Mesendoderm (in vitro differentiated cells): ENCODE measurements at regions not wholly inside any gene's neighbourhood (a gene's known extent, or its start where the extent isn't known, plus 50 kb on each side); places are given as distances from the start of the nearest gene placed in this dataset.

Source experiments
- DNase-seq: peaks from one replicate; pipeline ENCODE4 v3.0.0; 2013
- H2AK5ac ChIP-seq: 2 replicates; pipeline ENCODE4 v1.6.1; 2013; ENCODE audit warnings: low read length, inconsistent platforms
- H2BK120ac ChIP-seq: 2 replicates; pipeline ENCODE4 v1.6.1; 2013; ENCODE audit warnings: low read depth, mild to moderate bottlenecking, low read length, moderate library complexity, mixed read lengths
- H2BK15ac ChIP-seq: replicated peaks from 2 replicates; pipeline ENCODE4 v1.6.1; 2013; ENCODE audit warnings: low read depth, mild to moderate bottlenecking, moderate library complexity
- H2BK5ac ChIP-seq: 2 replicates; pipeline ENCODE4 v1.6.1; 2013; ENCODE audit warnings: low read length, inconsistent platforms
- H3K18ac ChIP-seq: 2 replicates; pipeline ENCODE4 v1.6.1; 2013; ENCODE audit warnings: mild to moderate bottlenecking, low read length, mixed read lengths
- H3K23ac ChIP-seq: one replicate; pipeline ENCODE4 v1.6.1; 2013; ENCODE audit warnings: low read length
- H3K27ac ChIP-seq: 2 replicates; pipeline ENCODE4 v1.5.1; 2013; ENCODE audit warnings: low read depth, mild to moderate bottlenecking, inconsistent platforms, low read length, moderate library complexity
- H3K27me3 ChIP-seq: 2 replicates; pipeline ENCODE4 v1.6.1; 2013; ENCODE audit warnings: low read length, control low read depth, mild to moderate bottlenecking, inconsistent platforms; ENCODE audit not compliant: insufficient read depth, poor library complexity
- H3K36me3 ChIP-seq: 2 replicates; pipeline ENCODE4 v1.6.1; 2013; ENCODE audit warnings: low read length, inconsistent platforms; ENCODE audit not compliant: control insufficient read depth, insufficient read depth
- H3K4ac ChIP-seq: one replicate; pipeline ENCODE4 v1.6.1; 2013; ENCODE audit warnings: low read depth, mild to moderate bottlenecking, low read length, moderate library complexity
- H3K4me1 ChIP-seq: 2 replicates; pipeline ENCODE4 v1.6.1; 2013; ENCODE audit warnings: low read depth, low read length, inconsistent platforms; ENCODE audit not compliant: control insufficient read depth
- H3K4me2 ChIP-seq: 2 replicates; pipeline ENCODE4 v1.6.1; 2013; ENCODE audit warnings: low read length
- H3K4me3 ChIP-seq: 2 replicates; pipeline ENCODE4 v1.5.1; 2013; ENCODE audit warnings: mild to moderate bottlenecking, low read length
- H3K56ac ChIP-seq: one replicate; pipeline ENCODE4 v1.6.1; 2013; ENCODE audit warnings: low read length
- H3K79me1 ChIP-seq: 2 replicates; pipeline ENCODE4 v1.6.1; 2013; ENCODE audit warnings: low read length, inconsistent platforms
- H3K79me2 ChIP-seq: 2 replicates; pipeline ENCODE4 v1.6.1; 2013; ENCODE audit warnings: mild to moderate bottlenecking, low read length; ENCODE audit not compliant: control insufficient read depth, insufficient read depth
- H3K9ac ChIP-seq: 2 replicates; pipeline ENCODE4 v1.6.1; 2013; ENCODE audit warnings: low read length, inconsistent platforms
- H4K5ac ChIP-seq: one replicate; pipeline ENCODE4 v1.6.1; 2013; ENCODE audit warnings: low read length
- H4K8ac ChIP-seq: one replicate; pipeline ENCODE4 v1.6.1; 2013; ENCODE audit warnings: low read depth, mild to moderate bottlenecking, control low read depth, low read length, moderate library complexity
- WGBS: extraction: QIAGEN DNeasy Blood & Tissue Kit; methylation state at CpG from one replicate; pipeline ENCODE4 v1.1.7; 2013; ENCODE audit warnings: low lambda C conversion rate, missing lambda C conversion rate; ENCODE audit not compliant: insufficient coverage; ENCODE audit errors: extremely low coverage; 5-methylcytosine and 5-hydroxymethylcytosine counted together

DNA sequence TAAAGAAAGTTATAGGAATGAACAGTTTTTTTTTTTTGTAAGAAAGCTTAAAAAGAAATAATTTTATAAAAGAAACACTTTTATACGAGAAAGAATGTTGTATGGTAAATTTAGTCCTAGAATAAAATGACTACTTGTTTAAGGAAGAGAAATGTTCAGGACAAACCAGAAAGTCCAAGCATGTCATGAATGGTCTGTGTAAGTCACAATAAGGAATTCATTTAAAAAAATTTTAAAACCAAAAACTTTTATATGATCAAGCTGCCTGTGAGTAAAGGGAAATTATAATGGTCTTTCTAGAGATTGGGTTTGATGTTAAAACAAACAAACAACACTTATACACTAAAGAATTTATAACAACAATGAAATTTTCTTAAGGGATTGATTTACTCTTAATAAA, 858.9 kb upstream of the PCDH7 start:
- Histone ChIP-seq H3K56ac (no peak overlapping the region), H3K27ac (no peak overlapping the region), H3K4me2 (no peak overlapping the region), H3K27me3 (no peaks in the 10 kb centered on the region), H2AK5ac (no peak overlapping the region), H4K8ac (no peak overlapping the region), H3K4ac (no peak overlapping the region), H2BK5ac (no peak overlapping the region), H2BK15ac (no peak overlapping the region), H3K79me2 (no peaks in the 10 kb centered on the region), H4K5ac (no peak overlapping the region), H3K9ac (no peak overlapping the region), H3K36me3 (no peaks in the 10 kb centered on the region), H3K4me1 (no peaks in the 10 kb centered on the region), H3K79me1 (no peaks in the 10 kb centered on the region), H2BK120ac (no peak overlapping the region), H3K4me3 (no peak overlapping the region), H3K18ac (no peak overlapping the region), H3K23ac (no peak overlapping the region)
- WGBS: 100% methylated on average over 1 of the region's 1 CpG
- peak; percentile 36 for DNase-seq

- no peak overlapping the region for H2AK5ac ChIP-seq
- no peak overlapping the region for H3K23ac ChIP-seq
- no peak overlapping the region for H2BK15ac ChIP-seq
- no CpG with 5 or more reads among the region's 1 CpG for WGBS
- H3K4me1 ChIP-seq: no peaks in the 10 kb centered on the region
- H3K9ac ChIP-seq: no peak overlapping the region
- no peaks in the 10 kb centered on the region for H3K27me3 ChIP-seq
- no peak overlapping the region for H3K27ac ChIP-seq
- H3K4ac ChIP-seq: no peak overlapping the region
- DNase-seq: no peak
- no peaks in the 10 kb centered on the region for H3K36me3 ChIP-seq
- H3K4me2 ChIP-seq: no peak overlapping the region
- H3K4me3 ChIP-seq: no peak overlapping the region
- no peaks in the 10 kb centered on the region for H3K79me2 ChIP-seq
- H2BK120ac ChIP-seq: no peak overlapping the region
- no peak overlapping the region for H4K8ac ChIP-seq
- H2BK5ac ChIP-seq: no peak overlapping the region
- no peak overlapping the region for H4K5ac ChIP-seq
- no peaks in the 10 kb centered on the region for H3K79me1 ChIP-seq
- H3K18ac ChIP-seq: no peak overlapping the region
- H3K56ac ChIP-seq: no peak overlapping the region
Measured at GRCh38 chr4:29867412-29867811, 852.8 kb upstream of the PCDH7 start.

DNA sequence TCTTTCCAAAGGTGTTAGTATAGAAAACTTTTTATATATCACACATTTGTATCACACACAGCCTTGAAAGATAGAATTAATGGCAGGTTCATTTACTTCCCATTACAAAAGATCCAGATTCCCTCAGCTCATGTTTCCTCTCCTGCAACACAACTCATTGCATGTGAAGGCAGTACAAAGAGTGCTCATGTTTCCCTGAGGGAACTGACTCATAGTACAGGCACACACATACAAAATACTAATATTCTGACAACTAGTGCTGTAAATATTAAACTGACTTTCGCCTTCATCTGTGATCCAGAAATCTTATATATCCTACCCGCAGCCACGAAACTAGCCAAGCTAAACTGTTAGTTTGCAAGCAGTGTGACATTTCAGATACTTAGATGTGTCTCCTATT, 819.8 kb upstream of the PCDH7 start:
- Histone ChIP-seq H2BK5ac (no peak overlapping the region), H3K4me1 (no peaks in the 10 kb centered on the region), H3K36me3 (no peaks in the 10 kb centered on the region), H3K23ac (no peak overlapping the region), H3K27me3 (no peaks in the 10 kb centered on the region), H3K79me2 (no peaks in the 10 kb centered on the region), H3K79me1 (no peaks in the 10 kb centered on the region), H3K4ac (no peak overlapping the region), H2AK5ac (no peak overlapping the region), H3K27ac (no peak overlapping the region), H3K4me3 (no peak overlapping the region), H3K9ac (no peak overlapping the region), H4K5ac (no peak overlapping the region), H2BK15ac (no peak overlapping the region), H2BK120ac (no peak overlapping the region), H3K56ac (no peak overlapping the region), H3K4me2 (no peak overlapping the region), H4K8ac (no peak overlapping the region), H3K18ac (no peak overlapping the region)
- WGBS: no CpG with 5 or more reads among the region's 3 CpGs
- no peak for DNase-seq

DNA sequence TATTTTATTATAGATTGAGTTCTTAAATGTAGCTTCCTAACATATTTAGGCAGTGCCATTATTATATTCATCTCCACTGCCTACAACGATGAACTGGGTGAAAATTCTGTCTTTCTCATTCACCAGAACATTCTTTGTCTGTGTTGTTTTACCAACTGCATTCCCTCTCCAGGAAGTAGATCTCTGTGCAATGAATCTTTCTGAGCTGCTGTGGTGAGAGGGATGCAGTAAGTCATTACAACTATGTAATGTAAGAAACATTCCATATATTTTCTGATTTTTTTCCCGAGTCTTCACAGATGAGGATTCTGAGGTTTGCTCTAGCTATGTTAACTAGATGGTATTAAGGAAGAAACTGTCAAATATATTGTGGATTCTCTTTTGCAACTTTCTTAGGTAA, 811.9 kb upstream of the PCDH7 start:
- Histone ChIP-seq H3K4ac (no peak overlapping the region), H2BK120ac (no peak overlapping the region), H2BK15ac (no peak overlapping the region), H3K4me1 (no peaks in the 10 kb centered on the region), H3K18ac (no peak overlapping the region), H3K27ac (no peak overlapping the region), H2AK5ac (no peak overlapping the region), H3K56ac (no peak overlapping the region), H3K79me2 (no peaks in the 10 kb centered on the region), H3K4me3 (no peak overlapping the region), H3K79me1 (no peaks in the 10 kb centered on the region), H3K27me3 (no peaks in the 10 kb centered on the region), H3K23ac (no peak overlapping the region), H4K5ac (no peak overlapping the region), H2BK5ac (no peak overlapping the region), H3K4me2 (no peak overlapping the region), H3K36me3 (no peaks in the 10 kb centered on the region), H3K9ac (no peak overlapping the region), H4K8ac (no peak overlapping the region)
- no peak for DNase-seq
- no CpG with 5 or more reads among the region's 2 CpGs for WGBS

DNA sequence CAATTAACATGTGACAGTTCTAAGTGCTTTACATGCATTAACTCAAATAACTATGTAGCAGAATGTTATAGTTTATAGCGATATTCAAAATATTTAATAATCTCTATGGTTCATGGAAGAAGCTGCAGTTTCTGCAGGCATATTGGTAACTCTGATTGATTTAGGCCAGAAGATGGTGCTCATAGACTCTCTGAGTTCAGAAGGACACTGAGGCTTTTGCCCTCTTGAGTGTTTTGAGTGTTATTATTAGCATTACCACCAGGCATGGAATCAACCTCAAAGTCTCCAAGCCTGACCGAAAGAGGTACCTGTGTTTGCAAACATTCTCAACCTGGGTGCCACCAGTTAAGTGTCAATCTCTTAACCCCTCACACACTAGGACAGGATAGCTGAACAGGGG, 792.3 kb upstream of the PCDH7 start:
- Histone ChIP-seq H2AK5ac (no peak overlapping the region), H3K79me2 (no peaks in the 10 kb centered on the region), H3K4ac (no peak overlapping the region), H3K9ac (no peak overlapping the region), H3K18ac (no peak overlapping the region), H3K56ac (no peak overlapping the region), H3K27ac (no peak overlapping the region), H3K79me1 (no peaks in the 10 kb centered on the region), H3K23ac (no peak overlapping the region), H2BK5ac (no peak overlapping the region), H3K4me2 (no peak overlapping the region), H4K8ac (no peak overlapping the region), H3K36me3 (no peaks in the 10 kb centered on the region), H2BK120ac (no peak overlapping the region), H4K5ac (no peak overlapping the region), H3K4me3 (no peak overlapping the region), H3K4me1 (no peaks in the 10 kb centered on the region), H2BK15ac (no peak overlapping the region), H3K27me3 (no peaks in the 10 kb centered on the region)
- no CpG with 5 or more reads among the region's 2 CpGs for WGBS
- DNase-seq: peak; percentile 33

GRCh38 chr4:29948451-29948850, 771.7 kb upstream of the PCDH7 start:
- no CpG with 5 or more reads among the region's 2 CpGs for WGBS
- Histone ChIP-seq H2BK5ac (no peak overlapping the region), H3K36me3 (no peaks in the 10 kb centered on the region), H2BK15ac (no peak overlapping the region), H3K4me3 (no peak overlapping the region), H3K4ac (no peak overlapping the region), H3K56ac (no peak overlapping the region), H3K23ac (no peak overlapping the region), H4K8ac (no peak overlapping the region), H3K9ac (no peak overlapping the region), H3K79me1 (no peaks in the 10 kb centered on the region), H3K18ac (no peak overlapping the region), H3K4me1 (no peaks in the 10 kb centered on the region), H3K27me3 (no peaks in the 10 kb centered on the region), H4K5ac (no peak overlapping the region), H3K27ac (no peak overlapping the region), H2BK120ac (no peak overlapping the region), H2AK5ac (no peak overlapping the region), H3K4me2 (no peak overlapping the region), H3K79me2 (no peaks in the 10 kb centered on the region)
- DNase-seq: peak; percentile 75
